RWPE1 (cell line): ENCODE measurements at regions not wholly inside any gene's neighbourhood (a gene's known extent, or its start where the extent isn't known, plus 50 kb on each side); places are given as distances from the start of the nearest gene placed in this dataset.

ENCODE experiments used
- CTCF ChIA-PET: fragments of 350-600 bp; sonication (Branson Sonifier 250); formaldehyde crosslinking; extraction: SDS; loops from one replicate; lab custom pipeline; 2021; lab: Yijun Ruan, JAX
- POLR2A ChIA-PET: fragments of 400-600 bp; formaldehyde crosslinking; extraction: SDS; loops from one replicate; lab custom pipeline; 2020; ENCODE audit warnings: antibody characterized with exemption; ENCODE audit not compliant: low non-redundant PET; lab: Yijun Ruan, JAX
- DNase-seq: peaks from one replicate; pipeline ENCODE4 v3.0.0; 2012; ENCODE audit warnings: low spot score
- H3K27ac ChIP-seq: fragments of 450-650 bp; 2 replicates; pipeline ENCODE4 v1.5.1; 2017
- CTCF ChIP-seq: fragments of 450-650 bp; conservative IDR thresholded peaks from 2 replicates; pipeline ENCODE4 v1.5.1; 2017; ENCODE audit warnings: low read depth, mild to moderate bottlenecking

DNA sequence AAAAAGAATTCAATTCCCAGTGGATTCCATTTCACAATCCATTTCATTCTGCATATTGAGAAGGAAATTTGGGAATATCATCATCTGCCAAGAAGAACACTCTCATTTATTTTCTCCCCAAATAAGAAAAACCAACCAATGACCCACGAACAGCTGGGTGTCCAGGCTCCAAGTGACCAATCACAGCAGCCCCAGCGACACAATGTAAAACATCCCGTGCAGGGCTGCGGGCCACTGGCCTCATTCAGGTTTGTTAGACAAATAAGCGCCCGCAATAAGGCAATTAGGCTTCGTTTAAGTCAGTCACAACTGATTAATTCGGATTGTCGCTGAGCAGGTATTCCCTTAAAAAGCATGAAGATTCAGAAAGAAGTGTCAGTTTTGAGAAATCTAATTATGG is 378.6 kb downstream of the EIPR1 start:
- TF ChIP-seq CTCF: no peak
- POLR2A ChIA-PET: no interaction called here

GRCh38 chr2:2993172-2993692 is 384.4 kb downstream of the EIPR1 start:
- DNase-seq: no peak
- CTCF ChIA-PET: no interaction called here
- no peak for TF ChIP-seq CTCF
- H3K27ac ChIP-seq: no peak overlapping the region
- POLR2A ChIA-PET: no interaction called here

More for the DNA sequence above, 378.6 kb downstream of the EIPR1 start:
- CTCF ChIA-PET: no interaction called here
- no peak overlapping the region for H3K27ac ChIP-seq
- DNase-seq: no peak

DNA sequence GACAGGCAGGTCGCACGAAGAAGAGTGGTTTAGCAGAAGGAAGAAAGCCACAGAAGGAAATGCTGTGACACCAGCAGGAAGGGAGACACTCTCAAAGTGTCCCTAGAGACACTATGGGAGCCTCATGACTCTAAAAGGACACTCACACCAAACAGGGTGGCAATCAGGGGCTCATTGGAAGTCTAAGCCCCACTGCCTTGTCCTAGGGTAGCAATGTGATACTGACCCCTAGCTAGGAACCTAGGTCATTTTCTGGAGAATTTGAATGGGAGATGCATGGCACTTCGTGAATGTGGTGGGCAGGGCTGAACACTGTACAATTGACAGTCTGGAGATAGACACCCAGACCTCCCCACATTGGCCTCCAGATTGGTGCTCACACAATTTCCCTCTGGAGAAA is 385.0 kb downstream of the EIPR1 start:
- H3K27ac ChIP-seq: no peak overlapping the region
- ChIA-PET POLR2A (no interaction called here), CTCF (no interaction called here)
- no peak for DNase-seq
- TF ChIP-seq CTCF: no peak

DNA sequence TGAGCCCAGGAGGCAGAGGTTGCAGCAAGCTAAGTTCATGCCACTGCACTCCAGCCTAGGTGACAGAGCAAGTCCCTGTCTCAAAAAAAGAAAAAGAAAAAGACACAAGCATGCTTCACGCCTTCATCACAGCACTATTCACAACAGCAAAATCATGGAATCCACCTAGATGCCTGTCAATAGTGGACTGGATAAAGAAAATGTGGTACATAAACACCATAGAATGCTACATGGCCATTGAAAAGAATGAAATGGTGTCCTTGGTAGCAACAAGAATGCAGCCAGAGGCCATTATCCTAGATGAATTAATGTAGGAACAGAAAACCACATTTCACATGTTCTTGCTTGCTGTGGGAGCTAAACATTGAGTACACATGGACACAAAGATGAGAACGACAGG is 392.6 kb downstream of the EIPR1 start:
- DNase-seq: no peak
- POLR2A ChIA-PET: no interaction called here
- CTCF ChIA-PET: no interaction called here
- no peak for TF ChIP-seq CTCF
- no peak overlapping the region for H3K27ac ChIP-seq

- DNase-seq: no peak
- ChIA-PET CTCF (no interaction called here), POLR2A (no interaction called here)
- no peak for TF ChIP-seq CTCF
- H3K27ac ChIP-seq: no peak overlapping the region
Measured at GRCh38 chr2:2981000-2981399, 396.6 kb downstream of the EIPR1 start.

DNA sequence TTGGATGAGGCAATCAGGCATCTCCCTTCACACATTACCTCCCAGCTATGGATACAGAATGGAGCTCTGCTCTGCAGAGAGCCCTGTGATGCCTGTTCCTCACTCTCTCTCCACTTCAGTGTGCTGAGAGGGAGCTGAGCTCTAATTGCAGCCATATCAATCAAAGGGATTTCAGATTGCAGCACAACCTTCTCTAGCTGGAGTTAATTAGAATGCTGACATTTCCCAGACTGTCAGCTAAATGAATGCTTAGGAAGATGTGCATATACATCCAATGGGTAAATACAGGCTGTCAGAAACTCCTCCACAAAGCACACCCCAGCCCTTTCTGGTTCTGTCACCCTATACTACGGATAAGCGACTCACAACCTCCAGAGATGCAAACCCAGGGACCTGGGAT is 402.6 kb downstream of the EIPR1 start:
- POLR2A ChIA-PET: no interaction called here
- CTCF ChIA-PET: no interaction called here
- DNase-seq: no peak
- no peak for TF ChIP-seq CTCF
- no peak overlapping the region for H3K27ac ChIP-seq
